AG04450 (cell line): ENCODE measurements at regions not wholly inside any gene's neighbourhood (a gene's known extent, or its start where the extent isn't known, plus 50 kb on each side); places are given as distances from the start of the nearest gene placed in this dataset.

Experiments used
- CTCF ChIA-PET: fragments of 300-600, 350-600 bp; formaldehyde crosslinking; extraction: SDS; loops from one replicate; lab custom pipeline; 2022; ENCODE audit warnings: antibody characterized with exemption, inconsistent platforms; lab: Charles Lee
- POLR2A ChIA-PET: fragments of 350-600 bp; formaldehyde crosslinking; extraction: SDS; loops from one replicate; lab custom pipeline; 2021; ENCODE audit warnings: antibody characterized with exemption, inconsistent platforms; lab: Yijun Ruan, JAX
- DNase-seq: peaks from one replicate; pipeline ENCODE4 v3.0.0-alpha.2; 2011; ENCODE audit warnings: low read depth, low spot score
- H3K27ac ChIP-seq: one replicate; pipeline ENCODE4 v1.5.1; 2012; ENCODE audit warnings: low read depth, low read length, control low read depth
- H3K27me3 ChIP-seq: one replicate; pipeline ENCODE4 v1.6.0; 2012; ENCODE audit warnings: low read length; ENCODE audit not compliant: control insufficient read depth, insufficient read depth
- H3K4me3 ChIP-seq: 2 replicates; pipeline ENCODE4 v1.5.1; 2011; ENCODE audit warnings: mild to moderate bottlenecking, low read depth, low read length, control low read depth
- H3K9me3 ChIP-seq: 2 replicates; pipeline ENCODE4 v1.5.1; 2012; ENCODE audit warnings: low read length; ENCODE audit not compliant: control insufficient read depth, insufficient read depth
- TF ChIP-seq, protein P1 (sequence below): IDR thresholded peaks from 2 replicates; pipeline ENCODE4 v1.5.1; 2011; ENCODE audit warnings: low read depth, low read length, control low read depth, inconsistent platforms

DNA sequence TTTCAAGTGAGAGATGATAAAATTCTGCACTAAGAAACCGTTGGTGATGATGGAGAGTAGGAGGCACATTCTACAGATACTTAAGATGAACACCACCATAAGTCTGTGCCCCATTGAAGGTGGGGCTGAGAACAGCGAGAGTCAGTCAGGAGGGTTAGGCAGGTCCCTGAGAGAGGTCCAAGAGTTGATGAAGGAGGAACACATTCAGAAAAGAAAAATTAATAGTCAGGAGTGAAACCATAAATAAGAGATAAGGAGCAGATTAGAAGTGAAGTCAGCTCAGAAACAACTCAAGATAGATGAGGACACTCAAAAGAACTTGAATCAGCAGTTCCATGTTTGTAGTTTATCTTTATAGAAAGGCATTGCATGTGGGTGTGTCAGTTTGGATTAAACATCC is 727.2 kb upstream of the MARCKS start:
- ChIA-PET CTCF (interaction anchor here (0.7 kb wide), 1 partner anchor 691 kb away, joined by 3 read pairs; no protein-coding TSS in a partner anchor), POLR2A (no interaction called here)
- H3K9me3 ChIP-seq: no peaks in the 10 kb centered on the region
- H3K4me3 ChIP-seq: no peak overlapping the region
- TF ChIP-seq, protein P1, sequence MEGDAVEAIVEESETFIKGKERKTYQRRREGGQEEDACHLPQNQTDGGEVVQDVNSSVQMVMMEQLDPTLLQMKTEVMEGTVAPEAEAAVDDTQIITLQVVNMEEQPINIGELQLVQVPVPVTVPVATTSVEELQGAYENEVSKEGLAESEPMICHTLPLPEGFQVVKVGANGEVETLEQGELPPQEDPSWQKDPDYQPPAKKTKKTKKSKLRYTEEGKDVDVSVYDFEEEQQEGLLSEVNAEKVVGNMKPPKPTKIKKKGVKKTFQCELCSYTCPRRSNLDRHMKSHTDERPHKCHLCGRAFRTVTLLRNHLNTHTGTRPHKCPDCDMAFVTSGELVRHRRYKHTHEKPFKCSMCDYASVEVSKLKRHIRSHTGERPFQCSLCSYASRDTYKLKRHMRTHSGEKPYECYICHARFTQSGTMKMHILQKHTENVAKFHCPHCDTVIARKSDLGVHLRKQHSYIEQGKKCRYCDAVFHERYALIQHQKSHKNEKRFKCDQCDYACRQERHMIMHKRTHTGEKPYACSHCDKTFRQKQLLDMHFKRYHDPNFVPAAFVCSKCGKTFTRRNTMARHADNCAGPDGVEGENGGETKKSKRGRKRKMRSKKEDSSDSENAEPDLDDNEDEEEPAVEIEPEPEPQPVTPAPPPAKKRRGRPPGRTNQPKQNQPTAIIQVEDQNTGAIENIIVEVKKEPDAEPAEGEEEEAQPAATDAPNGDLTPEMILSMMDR: no peak
- no peak for DNase-seq
- H3K27ac ChIP-seq: no peak overlapping the region
- H3K27me3 ChIP-seq: no peaks in the 10 kb centered on the region

DNA sequence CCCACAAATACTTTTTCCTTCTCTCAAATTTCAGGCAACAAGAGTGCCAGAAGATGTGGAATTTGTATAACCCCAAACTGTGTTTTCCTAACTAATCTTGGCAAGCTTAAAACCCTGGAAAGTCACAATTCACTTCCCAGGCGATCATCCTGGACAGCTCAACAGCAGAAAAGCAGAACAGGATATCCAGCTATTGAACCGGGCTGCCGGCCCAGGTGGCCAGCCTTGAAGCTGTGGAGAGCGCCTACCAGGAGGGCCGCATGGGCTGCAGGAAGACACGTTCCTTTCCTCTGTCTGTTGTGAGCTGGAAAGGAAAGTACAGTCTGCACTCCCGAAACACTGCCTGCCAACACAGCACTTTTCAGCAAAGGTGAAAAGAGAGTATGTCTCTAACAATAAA is 719.7 kb upstream of the MARCKS start:
- no peak overlapping the region for H3K4me3 ChIP-seq
- no peak for DNase-seq
- no peaks in the 10 kb centered on the region for H3K27me3 ChIP-seq
- H3K9me3 ChIP-seq: no peaks in the 10 kb centered on the region
- POLR2A ChIA-PET: no interaction called here
- H3K27ac ChIP-seq: no peak overlapping the region
- TF ChIP-seq, protein P1: no peak
- CTCF ChIA-PET: interaction anchor here (0.5 to 0.6 kb wide), 2 partner anchors 742 to 975 kb away, joined by 3 read pairs; no protein-coding TSS in a partner anchor

DNA sequence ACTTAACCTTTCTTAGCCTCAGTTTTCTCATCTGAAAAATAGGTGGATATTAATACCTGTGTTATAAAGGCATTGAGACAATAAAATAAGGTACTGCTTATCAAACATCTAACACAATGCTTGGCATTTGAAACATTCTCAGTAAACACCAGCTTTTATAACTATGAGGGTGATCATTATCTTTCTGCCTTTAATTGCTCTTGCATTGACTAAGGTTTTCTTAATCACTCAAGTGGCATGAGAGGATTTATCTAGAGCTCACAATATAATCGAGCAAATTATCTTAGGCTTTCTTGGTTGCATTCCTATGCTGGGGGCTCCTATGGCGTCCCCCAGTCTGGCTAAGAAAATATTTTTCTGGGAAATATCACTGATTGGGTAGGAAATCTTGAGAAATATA is 716.4 kb upstream of the MARCKS start:
- Histone ChIP-seq H3K27me3 (no peaks in the 10 kb centered on the region), H3K27ac (no peak overlapping the region), H3K9me3 (no peaks in the 10 kb centered on the region), H3K4me3 (no peak overlapping the region)
- ChIA-PET CTCF (no interaction called here), POLR2A (no interaction called here)
- TF ChIP-seq, protein P1: no peak
- DNase-seq: no peak

DNA sequence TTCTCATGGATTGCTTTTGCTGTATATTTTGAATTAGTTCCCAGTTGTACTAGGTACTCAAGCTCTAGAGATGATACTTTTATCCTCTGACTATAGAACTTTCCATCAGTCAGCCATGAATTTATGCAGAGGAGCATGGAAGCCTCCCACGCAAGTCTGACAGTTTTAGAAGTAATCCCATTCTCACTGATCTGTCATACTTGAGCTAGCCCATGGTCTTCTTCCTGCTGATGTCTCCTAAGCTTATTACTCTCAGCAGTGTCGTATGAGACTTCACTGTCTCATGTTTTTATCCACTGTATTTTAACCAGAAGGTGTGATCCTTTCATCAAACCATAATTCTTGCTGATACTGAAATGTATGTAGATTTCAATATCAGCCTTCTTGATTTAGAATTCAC is 715.2 kb upstream of the MARCKS start:
- Histone ChIP-seq H3K4me3 (no peak overlapping the region), H3K27me3 (no peaks in the 10 kb centered on the region), H3K27ac (no peak overlapping the region), H3K9me3 (no peaks in the 10 kb centered on the region)
- POLR2A ChIA-PET: no interaction called here
- CTCF ChIA-PET: no interaction called here
- TF ChIP-seq, protein P1: no peak
- DNase-seq: no peak

DNA sequence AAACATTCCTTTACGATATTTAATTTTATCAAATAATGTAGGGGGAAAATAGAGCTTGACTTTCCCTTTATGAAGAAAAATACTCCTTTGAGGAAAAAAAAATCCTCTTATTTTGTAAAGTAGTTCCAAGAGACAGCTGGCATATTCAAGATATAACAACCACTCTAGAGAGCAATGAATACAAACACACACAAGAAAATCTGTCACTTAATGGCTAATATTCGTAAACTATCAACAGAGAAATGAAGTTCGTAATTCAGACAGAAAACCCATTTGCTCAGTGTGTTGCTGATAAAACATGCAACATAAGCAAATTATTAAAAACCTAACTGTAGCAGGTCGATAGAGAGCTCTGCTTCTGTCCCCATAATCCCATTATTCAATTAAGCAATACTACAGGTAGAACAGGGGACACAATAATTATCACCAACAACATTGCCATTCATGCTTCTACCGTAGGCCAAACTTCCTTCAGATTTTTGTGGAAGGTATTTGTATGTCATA is 714.4 kb upstream of the MARCKS start:
- H3K4me3 ChIP-seq: no peak overlapping the region
- ChIA-PET POLR2A (no interaction called here), CTCF (interaction anchor here (1.0 kb wide), 1 partner anchor 716 kb away, joined by 3 read pairs; no protein-coding TSS in a partner anchor)
- TF ChIP-seq, protein P1: no peak
- DNase-seq: no peak
- H3K27ac ChIP-seq: no peak overlapping the region
- no peaks in the 10 kb centered on the region for H3K27me3 ChIP-seq
- no peaks in the 10 kb centered on the region for H3K9me3 ChIP-seq
